ENCODE measurements at regions not wholly inside any gene's neighbourhood (a gene's known extent, or its start where the extent isn't known, plus 50 kb on each side); places are given as distances from the start of the nearest gene placed in this dataset.

DNA sequence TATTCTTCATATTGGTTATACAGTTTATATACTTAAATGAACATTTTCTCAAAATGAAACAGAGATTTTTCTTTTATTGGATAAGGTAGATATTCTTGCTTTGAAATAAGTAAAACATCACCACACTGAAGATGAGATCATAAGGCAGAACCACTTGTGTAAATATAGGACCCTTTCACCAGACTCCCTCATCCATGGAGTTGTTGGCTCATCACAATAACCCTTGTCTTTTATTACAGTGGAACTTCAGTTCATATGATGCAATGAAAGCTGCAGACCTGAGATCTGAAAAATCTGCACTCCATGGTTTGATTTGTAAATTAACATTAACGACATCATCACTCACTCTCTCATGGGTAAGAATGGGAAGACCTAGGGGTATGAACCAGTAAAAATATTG, 51.9 kb upstream of the DBX2 start:
- no peak overlapping the region for H3K4me3 ChIP-seq (ENCODE audit: low read depth, low read length)
- DNase-seq (ENCODE audit: low read depth) = no peak
- TF ChIP-seq, protein P1, sequence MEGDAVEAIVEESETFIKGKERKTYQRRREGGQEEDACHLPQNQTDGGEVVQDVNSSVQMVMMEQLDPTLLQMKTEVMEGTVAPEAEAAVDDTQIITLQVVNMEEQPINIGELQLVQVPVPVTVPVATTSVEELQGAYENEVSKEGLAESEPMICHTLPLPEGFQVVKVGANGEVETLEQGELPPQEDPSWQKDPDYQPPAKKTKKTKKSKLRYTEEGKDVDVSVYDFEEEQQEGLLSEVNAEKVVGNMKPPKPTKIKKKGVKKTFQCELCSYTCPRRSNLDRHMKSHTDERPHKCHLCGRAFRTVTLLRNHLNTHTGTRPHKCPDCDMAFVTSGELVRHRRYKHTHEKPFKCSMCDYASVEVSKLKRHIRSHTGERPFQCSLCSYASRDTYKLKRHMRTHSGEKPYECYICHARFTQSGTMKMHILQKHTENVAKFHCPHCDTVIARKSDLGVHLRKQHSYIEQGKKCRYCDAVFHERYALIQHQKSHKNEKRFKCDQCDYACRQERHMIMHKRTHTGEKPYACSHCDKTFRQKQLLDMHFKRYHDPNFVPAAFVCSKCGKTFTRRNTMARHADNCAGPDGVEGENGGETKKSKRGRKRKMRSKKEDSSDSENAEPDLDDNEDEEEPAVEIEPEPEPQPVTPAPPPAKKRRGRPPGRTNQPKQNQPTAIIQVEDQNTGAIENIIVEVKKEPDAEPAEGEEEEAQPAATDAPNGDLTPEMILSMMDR (IDR thresholded peaks at IDR 0.05; ENCODE audit: low read depth, low read length, missing control alignments) = no peak

- DNase-seq (ENCODE audit: low read depth) = no peak
- H3K4me3 ChIP-seq (ENCODE audit: low read depth, low read length) = no peak overlapping the region
- TF ChIP-seq, protein P1 (IDR thresholded peaks at IDR 0.05; ENCODE audit: low read depth, low read length, missing control alignments) = no peak
Measured at GRCh38 chr12:45105996-45106395, 55.1 kb upstream of the DBX2 start.

DNA sequence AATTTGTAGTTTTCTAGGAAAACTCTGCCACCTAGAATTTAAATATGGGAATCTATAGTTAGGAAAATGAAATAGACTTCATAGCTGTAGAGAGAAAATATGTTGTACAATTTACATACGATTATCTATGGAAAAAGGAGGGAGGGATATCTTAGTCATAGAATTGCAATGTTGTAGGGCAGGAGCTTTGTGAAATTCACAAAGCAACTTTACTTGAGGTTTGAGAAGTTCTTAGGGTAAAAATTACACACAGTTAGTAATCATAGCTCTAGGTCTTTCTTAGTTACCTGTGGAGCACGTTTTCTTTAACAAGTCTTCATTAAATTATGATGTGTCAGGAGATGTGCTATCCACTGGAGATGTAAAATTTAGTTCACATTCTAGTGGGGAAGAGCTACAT, 61.4 kb upstream of the DBX2 start:
- H3K4me3 ChIP-seq (ENCODE audit: low read depth, low read length) = no peak overlapping the region
- TF ChIP-seq, protein P1 (IDR thresholded peaks at IDR 0.05; ENCODE audit: low read depth, low read length, missing control alignments) = no peak
- DNase-seq (ENCODE audit: low read depth) = no peak

GRCh38 chr12:45121224-45121623, 70.3 kb upstream of the DBX2 start:
- no peak for DNase-seq (ENCODE audit: low read depth)
- TF ChIP-seq, protein P1 (IDR thresholded peaks at IDR 0.05; ENCODE audit: low read depth, low read length, missing control alignments) = peak; percentile 37
- no peak overlapping the region for H3K4me3 ChIP-seq (ENCODE audit: low read depth, low read length)

- TF ChIP-seq, protein P1 (IDR thresholded peaks at IDR 0.05; ENCODE audit: low read depth, low read length, missing control alignments) = no peak
- DNase-seq (ENCODE audit: low read depth) = no peak
- no peak overlapping the region for H3K4me3 ChIP-seq (ENCODE audit: low read depth, low read length)
Measured at GRCh38 chr12:45122768-45123380, 72.0 kb upstream of the DBX2 start.

DNA sequence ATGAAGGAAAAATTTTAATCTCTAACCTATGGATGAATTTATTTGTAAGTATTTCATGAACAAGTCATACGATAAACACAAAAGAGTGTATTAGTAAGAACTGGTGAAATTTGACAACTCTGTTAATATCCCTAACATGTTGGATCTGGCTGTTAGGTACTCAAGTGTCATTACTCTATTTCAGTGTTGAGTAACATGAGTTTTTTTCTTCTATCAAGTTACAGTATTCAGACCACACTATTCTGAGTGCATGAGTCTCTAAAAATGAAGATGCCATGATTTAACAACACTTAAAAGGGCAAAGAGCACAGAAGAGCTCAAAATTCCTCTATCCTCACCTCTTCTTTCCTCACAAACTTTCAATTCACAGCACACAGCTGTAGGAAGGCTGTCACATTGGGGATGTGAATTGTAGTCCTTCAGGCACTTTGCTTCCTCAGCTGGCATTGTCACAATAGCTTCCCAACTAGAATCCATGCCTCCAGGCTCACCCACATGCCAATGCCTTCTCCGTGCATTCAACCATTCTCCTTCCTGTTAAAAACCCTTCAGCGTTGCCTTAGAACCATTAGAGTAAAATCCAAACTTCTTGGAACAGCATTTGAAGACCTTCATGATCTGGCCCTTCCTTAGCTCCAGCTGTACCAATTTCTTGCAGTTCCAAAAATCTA, 73.7 kb upstream of the DBX2 start:
- no peak overlapping the region for H3K4me3 ChIP-seq (ENCODE audit: low read depth, low read length)
- TF ChIP-seq, protein P1 (IDR thresholded peaks at IDR 0.05; ENCODE audit: low read depth, low read length, missing control alignments) = no peak
- no peak for DNase-seq (ENCODE audit: low read depth)

GRCh38 chr12:45125997-45126396, 75.1 kb upstream of the DBX2 start:
- no peak for DNase-seq (ENCODE audit: low read depth)
- no peak overlapping the region for H3K4me3 ChIP-seq (ENCODE audit: low read depth, low read length)
- TF ChIP-seq, protein P1 (IDR thresholded peaks at IDR 0.05; ENCODE audit: low read depth, low read length, missing control alignments) = no peak

Measured in GM12864 (cell line).